Activated naive CD8-positive, alpha-beta T cell treated with anti-CD3 and anti-CD28 coated beads, Interleukin-2, amount 10 ng/mL, durations not matched to agents 7 days and 5 days (primary cell): ENCODE measurements at regions not wholly inside any gene's neighbourhood (a gene's known extent, or its start where the extent isn't known, plus 50 kb on each side); places are given as distances from the start of the nearest gene placed in this dataset.
"Not testable (repeated sequence)": the region's sequence is repeated elsewhere in the genome, so short reads cannot be mapped to it uniquely, and the experiment has no call there.

Source experiments
- ATAC-seq: fragments of 150-1000 bp; cut with Tn5 transposase; one replicate; pipeline ENCODE4 v1.10.0; 2021; ENCODE audit warnings: low read depth, moderate library complexity
- POLR2A ChIA-PET: fragments of 350-600 bp; sonication (Branson Sonifier 250); formaldehyde crosslinking; loops from one replicate; lab custom pipeline; 2021; ENCODE audit warnings: antibody characterized with exemption; lab: Charles Lee
- DNase-seq: peaks from one replicate; pipeline ENCODE4 v3.0.0; 2021
- H3K27ac Mint-ChIP-seq: one replicate; pipeline ENCODE4 v1.8.0; 2022; ENCODE audit warnings: mild to moderate bottlenecking, mixed read lengths
- H3K27me3 Mint-ChIP-seq: one replicate; pipeline ENCODE4 v1.8.0; 2022; ENCODE audit warnings: mild to moderate bottlenecking, moderate library complexity, mixed read lengths
- H3K36me3 Mint-ChIP-seq: one replicate; pipeline ENCODE4 v1.8.0; 2021; ENCODE audit warnings: mild to moderate bottlenecking, mixed read lengths
- H3K4me1 Mint-ChIP-seq: one replicate; pipeline ENCODE4 v1.8.0; 2021; ENCODE audit warnings: mixed read lengths
- H3K4me3 Mint-ChIP-seq: one replicate; pipeline ENCODE4 v1.8.0; 2022; ENCODE audit warnings: mild to moderate bottlenecking, moderate library complexity, mixed read lengths
- H3K9me3 Mint-ChIP-seq: one replicate; pipeline ENCODE4 v1.8.0; 2021; ENCODE audit warnings: mixed read lengths

- Mint-ChIP-seq H3K36me3 (no peaks in the 10 kb centered on the region), H3K4me1 (no peaks in the 10 kb centered on the region), H3K4me3 (no peak overlapping the region), H3K27me3 (no peaks in the 10 kb centered on the region), H3K27ac (no peak overlapping the region), H3K9me3 (peaks cover 7% of the 10 kb centered on the region)
- ATAC-seq: no peak
- DNase-seq: no peak
- POLR2A ChIA-PET: no interaction called here
Measured at GRCh38 chr11:57047610-57048009, 58.9 kb downstream of the OR5AK2 start.

GRCh38 chr11:57049749-57050148 lies 61.0 kb downstream of the OR5AK2 start:
- no peak for DNase-seq
- H3K36me3 Mint-ChIP-seq: no peaks in the 10 kb centered on the region
- H3K4me1 Mint-ChIP-seq: no peaks in the 10 kb centered on the region
- POLR2A ChIA-PET: no interaction called here
- no peak for ATAC-seq
- H3K27me3 Mint-ChIP-seq: no peaks in the 10 kb centered on the region
- H3K27ac Mint-ChIP-seq: no peak overlapping the region
- H3K9me3 Mint-ChIP-seq: peaks cover 4% of the 10 kb centered on the region
- H3K4me3 Mint-ChIP-seq: no peak overlapping the region

- Mint-ChIP-seq H3K27me3 (no peaks in the 10 kb centered on the region), H3K4me3 (no peak overlapping the region), H3K36me3 (no peaks in the 10 kb centered on the region), H3K27ac (no peak overlapping the region), H3K9me3 (no peaks in the 10 kb centered on the region), H3K4me1 (no peaks in the 10 kb centered on the region)
- POLR2A ChIA-PET: no interaction called here
- DNase-seq: no peak
- no peak for ATAC-seq
Measured at GRCh38 chr11:57054817-57055216, 66.1 kb downstream of the OR5AK2 start.

- Mint-ChIP-seq H3K36me3 (no peaks in the 10 kb centered on the region), H3K27ac (no peak overlapping the region), H3K4me3 (no peak overlapping the region), H3K27me3 (no peaks in the 10 kb centered on the region), H3K9me3 (no peaks in the 10 kb centered on the region), H3K4me1 (no peaks in the 10 kb centered on the region)
- POLR2A ChIA-PET: no interaction called here
- ATAC-seq (no peak), DNase-seq (no peak)
Measured at GRCh38 chr11:57055744-57056143, 67.0 kb downstream of the OR5AK2 start.

- no peak overlapping the region for H3K27ac Mint-ChIP-seq
- H3K4me3 Mint-ChIP-seq: no peak overlapping the region
- POLR2A ChIA-PET: no interaction called here
- H3K4me1 Mint-ChIP-seq: no peaks in the 10 kb centered on the region
- DNase-seq (no peak), ATAC-seq (no peak)
- H3K27me3 Mint-ChIP-seq: no peaks in the 10 kb centered on the region
- H3K36me3 Mint-ChIP-seq: no peaks in the 10 kb centered on the region
- no peaks in the 10 kb centered on the region for H3K9me3 Mint-ChIP-seq
Measured at GRCh38 chr11:57056735-57057134, 68.0 kb downstream of the OR5AK2 start.

- Mint-ChIP-seq H3K4me1 (no peaks in the 10 kb centered on the region), H3K27ac (no peak overlapping the region), H3K4me3 (no peak overlapping the region), H3K9me3 (peaks cover 2% of the 10 kb centered on the region), H3K36me3 (no peaks in the 10 kb centered on the region), H3K27me3 (no peaks in the 10 kb centered on the region)
- POLR2A ChIA-PET: no interaction called here
- ATAC-seq: no peak
- DNase-seq: no peak
Measured at GRCh38 chr11:57057561-57057960, 68.8 kb downstream of the OR5AK2 start.

GRCh38 chr11:57062957-57063356 lies 74.2 kb downstream of the OR5AK2 start:
- H3K9me3 Mint-ChIP-seq, H3K36me3 Mint-ChIP-seq, H3K4me3 Mint-ChIP-seq, H3K27ac Mint-ChIP-seq, POLR2A ChIA-PET, ATAC-seq, DNase-seq, H3K27me3 Mint-ChIP-seq, H3K4me1 Mint-ChIP-seq: not testable (repeated sequence)

- Mint-ChIP-seq H3K4me1 (no peaks in the 10 kb centered on the region), H3K27ac (no peak overlapping the region), H3K9me3 (peaks cover 2% of the 10 kb centered on the region), H3K4me3 (no peak overlapping the region), H3K27me3 (no peaks in the 10 kb centered on the region), H3K36me3 (no peaks in the 10 kb centered on the region)
- POLR2A ChIA-PET: no interaction called here
- DNase-seq (no peak), ATAC-seq (no peak)
Measured at GRCh38 chr11:57069942-57070341, 81.2 kb downstream of the OR5AK2 start.

GRCh38 chr11:57071829-57072228 lies 83.1 kb downstream of the OR5AK2 start:
- no peaks in the 10 kb centered on the region for H3K4me1 Mint-ChIP-seq
- DNase-seq: no peak
- no peaks in the 10 kb centered on the region for H3K9me3 Mint-ChIP-seq
- H3K27ac Mint-ChIP-seq: no peak overlapping the region
- no peaks in the 10 kb centered on the region for H3K27me3 Mint-ChIP-seq
- H3K36me3 Mint-ChIP-seq: no peaks in the 10 kb centered on the region
- no peak overlapping the region for H3K4me3 Mint-ChIP-seq
- ATAC-seq: no peak
- POLR2A ChIA-PET: no interaction called here

GRCh38 chr11:57072640-57073039 lies 83.9 kb downstream of the OR5AK2 start:
- Mint-ChIP-seq H3K4me3 (no peak overlapping the region), H3K4me1 (no peaks in the 10 kb centered on the region), H3K9me3 (no peaks in the 10 kb centered on the region), H3K36me3 (no peaks in the 10 kb centered on the region), H3K27me3 (no peaks in the 10 kb centered on the region), H3K27ac (no peak overlapping the region)
- DNase-seq (no peak), ATAC-seq (no peak)
- POLR2A ChIA-PET: no interaction called here

- no peaks in the 10 kb centered on the region for H3K4me1 Mint-ChIP-seq
- H3K9me3 Mint-ChIP-seq: no peaks in the 10 kb centered on the region
- no peak overlapping the region for H3K27ac Mint-ChIP-seq
Measured at GRCh38 chr11:57073128-57073527, 84.4 kb downstream of the OR5AK2 start.

GRCh38 chr11:57081356-57081755 lies 92.6 kb downstream of the OR5AK2 start:
- POLR2A ChIA-PET: no interaction called here
- H3K27ac Mint-ChIP-seq: no peak overlapping the region
- no peaks in the 10 kb centered on the region for H3K4me1 Mint-ChIP-seq
- H3K9me3 Mint-ChIP-seq: peaks cover 2% of the 10 kb centered on the region
- H3K27me3 Mint-ChIP-seq: peaks cover 2% of the 10 kb centered on the region
- ATAC-seq: no peak
- no peak overlapping the region for H3K4me3 Mint-ChIP-seq
- DNase-seq: no peak
- H3K36me3 Mint-ChIP-seq: no peaks in the 10 kb centered on the region

More at GRCh38 chr11:57073128-57073527, 84.4 kb downstream of the OR5AK2 start:
- no peak overlapping the region for H3K4me3 Mint-ChIP-seq
- no peaks in the 10 kb centered on the region for H3K27me3 Mint-ChIP-seq
- ATAC-seq (no peak), DNase-seq (no peak)
- H3K36me3 Mint-ChIP-seq: no peaks in the 10 kb centered on the region
- POLR2A ChIA-PET: no interaction called here

- DNase-seq (no peak), ATAC-seq (no peak)
- no peak overlapping the region for H3K27ac Mint-ChIP-seq
- no peaks in the 10 kb centered on the region for H3K4me1 Mint-ChIP-seq
- H3K27me3 Mint-ChIP-seq: peaks cover 2% of the 10 kb centered on the region
- H3K36me3 Mint-ChIP-seq: no peaks in the 10 kb centered on the region
- POLR2A ChIA-PET: no interaction called here
- H3K4me3 Mint-ChIP-seq: no peak overlapping the region
- H3K9me3 Mint-ChIP-seq: peaks cover 2% of the 10 kb centered on the region
Measured at GRCh38 chr11:57082125-57082524, 93.4 kb downstream of the OR5AK2 start.

- ATAC-seq (no peak), DNase-seq (no peak)
- POLR2A ChIA-PET: no interaction called here
- H3K9me3 Mint-ChIP-seq: peaks cover 2% of the 10 kb centered on the region
- H3K4me1 Mint-ChIP-seq: no peaks in the 10 kb centered on the region
- peaks cover 2% of the 10 kb centered on the region for H3K27me3 Mint-ChIP-seq
- no peak overlapping the region for H3K4me3 Mint-ChIP-seq
- no peak overlapping the region for H3K27ac Mint-ChIP-seq
- no peaks in the 10 kb centered on the region for H3K36me3 Mint-ChIP-seq
Measured at GRCh38 chr11:57083641-57084385, 95.1 kb downstream of the OR5AK2 start.
